GM12878 (cell line): ENCODE measurements at regions not wholly inside any gene's neighbourhood (a gene's known extent, or its start where the extent isn't known, plus 50 kb on each side); places are given as distances from the start of the nearest gene placed in this dataset.
A peak's percentile ranks its signal among the peaks of the same experiment; 100 is the strongest.

Experiments
- ASH2L ChIP-seq: fragments of 300-600, 200-600 bp; sonication (generic); IDR thresholded peaks from 2 replicates; pipeline ENCODE4 v1.6.1; 2017; ENCODE audit warnings: low read depth, mild to moderate bottlenecking, borderline replicate concordance
- BHLHE40 ChIP-seq, 2 experiments: fragments of 450-650 bp in 1 of 2; IDR thresholded peaks; 2 replicates each; pipeline ENCODE4 v1.6.1; 2011 to 2017; ENCODE audit warnings: low read depth in 2 of 2, borderline replicate concordance in 1 of 2, improper control_type of control experiment in 1 of 2, low read length in 1 of 2, mild to moderate bottlenecking in 1 of 2
- HDAC2 ChIP-seq: fragments of 200-600 bp; sonication (generic); IDR thresholded peaks from 2 replicates; pipeline ENCODE4 v1.6.1; 2017
- MYB ChIP-seq: fragments of 150-350 bp; IDR thresholded peaks from 2 replicates; pipeline ENCODE4 v1.6.1; 2014; ENCODE audit warnings: mild to moderate bottlenecking, low read depth, low read length, borderline replicate concordance
- POU2F2 ChIP-seq: IDR thresholded peaks from 3 replicates; pipeline ENCODE4 v1.6.1; 2011; ENCODE audit warnings: low read depth, mild to moderate bottlenecking, low read length, borderline replicate concordance
- RAD21 ChIP-seq: IDR thresholded peaks from 2 replicates; pipeline ENCODE4 v1.6.1; 2011; ENCODE audit warnings: mild to moderate bottlenecking, low read depth, low read length, moderate library complexity; ENCODE audit not compliant: insufficient read depth
- RCOR1 ChIP-seq: conservative IDR thresholded peaks from 2 replicates; pipeline ENCODE4 v1.6.1; 2012; ENCODE audit warnings: low read depth, low read length, improper control_type of control experiment
- SMAD5 ChIP-seq: IDR thresholded peaks from 2 replicates; pipeline ENCODE4 v1.6.1; 2016; ENCODE audit warnings: antibody characterized with exemption, low read depth
- TF ChIP-seq, protein P1 (sequence below): IDR thresholded peaks from 2 replicates; pipeline ENCODE4 v1.6.1; 2012; ENCODE audit warnings: mild to moderate bottlenecking, low read depth, low read length
- TF ChIP-seq, protein P2 (sequence below): fragments of 450-650 bp; IDR thresholded peaks from 2 replicates; pipeline ENCODE4 v1.6.1; 2017; ENCODE audit warnings: mild to moderate bottlenecking, moderate library complexity
- TF ChIP-seq, protein P3 (sequence below): fragments of 450-650 bp; IDR thresholded peaks from 2 replicates; pipeline ENCODE4 v1.6.1; 2017; ENCODE audit warnings: mild to moderate bottlenecking, low read depth, inconsistent platforms; ENCODE audit not compliant: poor library complexity, severe bottlenecking

DNA sequence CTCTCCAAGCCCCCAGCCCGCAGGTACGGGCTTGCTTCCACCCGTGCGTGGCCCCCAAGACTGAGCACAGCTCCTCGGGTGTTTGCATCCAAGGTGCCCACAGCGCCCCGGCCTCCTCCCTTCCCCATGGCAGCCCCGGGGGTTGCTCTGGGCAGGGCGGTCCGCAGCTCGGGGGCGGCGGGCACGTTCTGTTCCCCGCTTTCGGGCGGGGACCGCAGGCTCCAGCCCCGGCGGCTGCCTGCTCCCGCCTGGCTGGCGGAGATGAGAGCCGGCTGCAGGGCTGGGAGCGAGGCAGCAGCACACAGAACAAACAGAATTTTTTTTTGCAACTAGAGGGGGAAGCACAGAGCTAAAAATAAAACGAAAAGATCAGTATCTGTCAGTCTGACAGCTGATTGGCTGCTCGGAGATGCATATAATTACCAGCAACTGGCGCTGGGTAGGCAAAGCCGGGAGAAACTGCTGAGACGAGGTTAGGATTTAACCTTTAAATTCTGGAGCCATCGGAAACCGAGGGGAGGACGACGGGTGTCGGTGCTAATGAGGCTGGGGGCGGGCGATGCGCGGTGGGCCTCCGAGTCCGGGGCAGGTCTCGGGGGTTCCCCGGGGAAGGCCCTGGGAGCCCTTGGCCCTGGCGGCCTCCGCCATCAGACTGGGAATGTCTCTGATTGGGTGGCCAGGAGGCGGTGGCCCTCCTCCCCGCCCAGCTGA is 142.7 kb upstream of the IER5L start (continued):
- TF ChIP-seq, protein P1, sequence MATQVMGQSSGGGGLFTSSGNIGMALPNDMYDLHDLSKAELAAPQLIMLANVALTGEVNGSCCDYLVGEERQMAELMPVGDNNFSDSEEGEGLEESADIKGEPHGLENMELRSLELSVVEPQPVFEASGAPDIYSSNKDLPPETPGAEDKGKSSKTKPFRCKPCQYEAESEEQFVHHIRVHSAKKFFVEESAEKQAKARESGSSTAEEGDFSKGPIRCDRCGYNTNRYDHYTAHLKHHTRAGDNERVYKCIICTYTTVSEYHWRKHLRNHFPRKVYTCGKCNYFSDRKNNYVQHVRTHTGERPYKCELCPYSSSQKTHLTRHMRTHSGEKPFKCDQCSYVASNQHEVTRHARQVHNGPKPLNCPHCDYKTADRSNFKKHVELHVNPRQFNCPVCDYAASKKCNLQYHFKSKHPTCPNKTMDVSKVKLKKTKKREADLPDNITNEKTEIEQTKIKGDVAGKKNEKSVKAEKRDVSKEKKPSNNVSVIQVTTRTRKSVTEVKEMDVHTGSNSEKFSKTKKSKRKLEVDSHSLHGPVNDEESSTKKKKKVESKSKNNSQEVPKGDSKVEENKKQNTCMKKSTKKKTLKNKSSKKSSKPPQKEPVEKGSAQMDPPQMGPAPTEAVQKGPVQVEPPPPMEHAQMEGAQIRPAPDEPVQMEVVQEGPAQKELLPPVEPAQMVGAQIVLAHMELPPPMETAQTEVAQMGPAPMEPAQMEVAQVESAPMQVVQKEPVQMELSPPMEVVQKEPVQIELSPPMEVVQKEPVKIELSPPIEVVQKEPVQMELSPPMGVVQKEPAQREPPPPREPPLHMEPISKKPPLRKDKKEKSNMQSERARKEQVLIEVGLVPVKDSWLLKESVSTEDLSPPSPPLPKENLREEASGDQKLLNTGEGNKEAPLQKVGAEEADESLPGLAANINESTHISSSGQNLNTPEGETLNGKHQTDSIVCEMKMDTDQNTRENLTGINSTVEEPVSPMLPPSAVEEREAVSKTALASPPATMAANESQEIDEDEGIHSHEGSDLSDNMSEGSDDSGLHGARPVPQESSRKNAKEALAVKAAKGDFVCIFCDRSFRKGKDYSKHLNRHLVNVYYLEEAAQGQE: no peak
- TF ChIP-seq POU2F2: peak; percentile 74; the same call in 2 of the 3 replicates
- TF ChIP-seq, protein P2, sequence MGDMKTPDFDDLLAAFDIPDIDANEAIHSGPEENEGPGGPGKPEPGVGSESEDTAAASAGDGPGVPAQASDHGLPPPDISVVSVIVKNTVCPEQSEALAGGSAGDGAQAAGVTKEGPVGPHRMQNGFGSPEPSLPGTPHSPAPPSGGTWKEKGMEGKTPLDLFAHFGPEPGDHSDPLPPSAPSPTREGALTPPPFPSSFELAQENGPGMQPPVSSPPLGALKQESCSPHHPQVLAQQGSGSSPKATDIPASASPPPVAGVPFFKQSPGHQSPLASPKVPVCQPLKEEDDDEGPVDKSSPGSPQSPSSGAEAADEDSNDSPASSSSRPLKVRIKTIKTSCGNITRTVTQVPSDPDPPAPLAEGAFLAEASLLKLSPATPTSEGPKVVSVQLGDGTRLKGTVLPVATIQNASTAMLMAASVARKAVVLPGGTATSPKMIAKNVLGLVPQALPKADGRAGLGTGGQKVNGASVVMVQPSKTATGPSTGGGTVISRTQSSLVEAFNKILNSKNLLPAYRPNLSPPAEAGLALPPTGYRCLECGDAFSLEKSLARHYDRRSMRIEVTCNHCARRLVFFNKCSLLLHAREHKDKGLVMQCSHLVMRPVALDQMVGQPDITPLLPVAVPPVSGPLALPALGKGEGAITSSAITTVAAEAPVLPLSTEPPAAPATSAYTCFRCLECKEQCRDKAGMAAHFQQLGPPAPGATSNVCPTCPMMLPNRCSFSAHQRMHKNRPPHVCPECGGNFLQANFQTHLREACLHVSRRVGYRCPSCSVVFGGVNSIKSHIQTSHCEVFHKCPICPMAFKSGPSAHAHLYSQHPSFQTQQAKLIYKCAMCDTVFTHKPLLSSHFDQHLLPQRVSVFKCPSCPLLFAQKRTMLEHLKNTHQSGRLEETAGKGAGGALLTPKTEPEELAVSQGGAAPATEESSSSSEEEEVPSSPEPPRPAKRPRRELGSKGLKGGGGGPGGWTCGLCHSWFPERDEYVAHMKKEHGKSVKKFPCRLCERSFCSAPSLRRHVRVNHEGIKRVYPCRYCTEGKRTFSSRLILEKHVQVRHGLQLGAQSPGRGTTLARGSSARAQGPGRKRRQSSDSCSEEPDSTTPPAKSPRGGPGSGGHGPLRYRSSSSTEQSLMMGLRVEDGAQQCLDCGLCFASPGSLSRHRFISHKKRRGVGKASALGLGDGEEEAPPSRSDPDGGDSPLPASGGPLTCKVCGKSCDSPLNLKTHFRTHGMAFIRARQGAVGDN: no peak
- no peak for TF ChIP-seq RAD21
- TF ChIP-seq, protein P3, sequence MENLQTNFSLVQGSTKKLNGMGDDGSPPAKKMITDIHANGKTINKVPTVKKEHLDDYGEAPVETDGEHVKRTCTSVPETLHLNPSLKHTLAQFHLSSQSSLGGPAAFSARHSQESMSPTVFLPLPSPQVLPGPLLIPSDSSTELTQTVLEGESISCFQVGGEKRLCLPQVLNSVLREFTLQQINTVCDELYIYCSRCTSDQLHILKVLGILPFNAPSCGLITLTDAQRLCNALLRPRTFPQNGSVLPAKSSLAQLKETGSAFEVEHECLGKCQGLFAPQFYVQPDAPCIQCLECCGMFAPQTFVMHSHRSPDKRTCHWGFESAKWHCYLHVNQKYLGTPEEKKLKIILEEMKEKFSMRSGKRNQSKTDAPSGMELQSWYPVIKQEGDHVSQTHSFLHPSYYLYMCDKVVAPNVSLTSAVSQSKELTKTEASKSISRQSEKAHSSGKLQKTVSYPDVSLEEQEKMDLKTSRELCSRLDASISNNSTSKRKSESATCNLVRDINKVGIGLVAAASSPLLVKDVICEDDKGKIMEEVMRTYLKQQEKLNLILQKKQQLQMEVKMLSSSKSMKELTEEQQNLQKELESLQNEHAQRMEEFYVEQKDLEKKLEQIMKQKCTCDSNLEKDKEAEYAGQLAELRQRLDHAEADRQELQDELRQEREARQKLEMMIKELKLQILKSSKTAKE: no peak
- no peak for TF ChIP-seq SMAD5
- peak in 1 of 2 experiments; percentile 51; a peak in 1 of 4 replicates for TF ChIP-seq BHLHE40 (IDR thresholded peaks at IDR 0.05; ENCODE audit: borderline replicate concordance in 1 of 2, low read depth in 2 of 2, low read length in 1 of 2)
- TF ChIP-seq RCOR1: no peak
- no peak for TF ChIP-seq ASH2L
- no peak for TF ChIP-seq HDAC2
- TF ChIP-seq MYB: no peak
